GM12878 (cell line): ENCODE measurements at regions not wholly inside any gene's neighbourhood (a gene's known extent, or its start where the extent isn't known, plus 50 kb on each side); places are given as distances from the start of the nearest gene placed in this dataset.

Source experiments
- ATAC-seq: fragments of 200-7000 bp; cut with Tn5 transposase; 3 replicates; pipeline ENCODE4 v1.9.1; 2020; ENCODE audit warnings: mild to moderate bottlenecking, moderate library complexity
- BruUV-seq: library from RNA; stranded (reverse); fragments of 400-500 nt; replicated peaks from 2 replicates; lab custom pipeline; 2021; lab: Mats Ljungman, UMichigan
- CTCF ChIA-PET: fragments of 300-600 bp; sonication (Branson Sonifier 250); formaldehyde crosslinking; extraction: SDS; loops from one replicate; lab custom pipeline; 2021; ENCODE audit warnings: inconsistent platforms; lab: Yijun Ruan, JAX
- POLR2A ChIA-PET: fragments of 350-600 bp; formaldehyde crosslinking; extraction: SDS; loops from one replicate; lab custom pipeline; 2021; ENCODE audit warnings: inconsistent platforms; lab: Charles Lee
- RAD21 ChIA-PET: fragments of 300-600 bp; sonication (Branson Sonifier 250); formaldehyde crosslinking; loops from one replicate; lab custom pipeline; 2023; ENCODE audit warnings: antibody characterized with exemption; ENCODE audit not compliant: unreplicated experiment; lab: Charles Lee
- SMC1A ChIA-PET: fragments of 300-600 bp; sonication (Branson Sonifier 250); formaldehyde crosslinking; loops from one replicate; lab custom pipeline; 2023; ENCODE audit not compliant: unreplicated experiment, uncharacterized antibody; lab: Charles Lee
- DNase-seq: peaks from one replicate; pipeline ENCODE4 v3.0.0-alpha.2; 2011; ENCODE audit warnings: low read depth, low spot score
- FAIRE-seq: peaks from 3 replicates; lab custom pipeline; 2011; peaks lifted over from hg19 to GRCh38; lab: Jason Lieb, UNC
- H2AFZ ChIP-seq: 2 replicates; pipeline ENCODE4 v1.6.0; 2011; ENCODE audit warnings: low read depth, low read length, control low read depth; ENCODE audit not compliant: control insufficient read depth
- H3K27ac ChIP-seq: 2 replicates; pipeline ENCODE4 v1.5.1; 2011; ENCODE audit warnings: control low read depth; ENCODE audit not compliant: control insufficient read depth, insufficient read depth
- H3K27me3 ChIP-seq, 2 experiments: replicated peaks in 1 of 2; 2 replicates each; pipeline versions ENCODE4 v1.6.0 to v1.6.1; 2011; ENCODE audit warnings: low read length in 1 of 2; ENCODE audit not compliant: control insufficient read depth in 2 of 2, insufficient read depth in 2 of 2
- H3K36me3 ChIP-seq, 2 experiments: 2 replicates each; pipeline ENCODE4 v1.5.1; 2011; ENCODE audit warnings: low read length in 1 of 2; ENCODE audit not compliant: control insufficient read depth in 2 of 2, insufficient read depth in 2 of 2
- H3K4me1 ChIP-seq: 2 replicates; pipeline ENCODE4 v1.6.1; 2011; ENCODE audit warnings: mild to moderate bottlenecking, low read length, moderate library complexity, mixed read lengths; ENCODE audit not compliant: control insufficient read depth, insufficient read depth
- H3K4me2 ChIP-seq: 2 replicates; pipeline ENCODE4 v1.6.0; 2011; ENCODE audit warnings: control low read depth; ENCODE audit not compliant: control insufficient read depth, insufficient read depth
- H3K4me3 ChIP-seq: fragments of 200-600 bp; sonication (generic); 2 replicates; pipeline ENCODE4 v1.5.1; 2016
- H3K79me2 ChIP-seq: 2 replicates; pipeline ENCODE4 v1.6.0; 2011; ENCODE audit warnings: low read length; ENCODE audit not compliant: control insufficient read depth, insufficient read depth
- H3K9ac ChIP-seq: 2 replicates; pipeline ENCODE4 v1.8.0; 2011; ENCODE audit warnings: low read length, control low read depth, mixed read lengths; ENCODE audit not compliant: control insufficient read depth, insufficient read depth
- H3K9me3 ChIP-seq: replicated peaks from 3 replicates; pipeline ENCODE4 v1.5.1; 2011; ENCODE audit warnings: mild to moderate bottlenecking, low read length; ENCODE audit not compliant: control insufficient read depth, insufficient read depth
- H4K20me1 ChIP-seq: 2 replicates; pipeline ENCODE4 v1.6.0; 2011; ENCODE audit not compliant: control insufficient read depth, insufficient read depth
- ATF2 ChIP-seq: IDR thresholded peaks from 2 replicates; pipeline ENCODE4 v1.6.1; 2012; ENCODE audit warnings: low read length, inconsistent platforms
- BACH1 ChIP-seq: fragments of 450-650 bp; IDR thresholded peaks from 2 replicates; pipeline ENCODE4 v1.6.1; 2017; ENCODE audit warnings: mild to moderate bottlenecking, borderline replicate concordance
- DPF2 ChIP-seq: fragments of 450-650 bp; IDR thresholded peaks from 2 replicates; pipeline ENCODE4 v1.6.1; 2017; ENCODE audit warnings: mild to moderate bottlenecking
- ETV6 ChIP-seq, 2 experiments: fragments of 450-650 bp in 1 of 2; IDR thresholded peaks in 1 of 2; conservative IDR thresholded peaks in 1 of 2; 2 replicates each; pipeline ENCODE4 v1.6.1; 2014; ENCODE audit warnings: antibody characterized with exemption in 1 of 2, borderline replicate concordance in 1 of 2, low read depth in 1 of 2, mild to moderate bottlenecking in 1 of 2, moderate library complexity in 1 of 2
- FOXM1 ChIP-seq: IDR thresholded peaks from 2 replicates; pipeline ENCODE4 v1.6.1; 2012; ENCODE audit warnings: low read depth, mild to moderate bottlenecking, inconsistent platforms, low read length, moderate library complexity
- IRF4 ChIP-seq: IDR thresholded peaks from 2 replicates; pipeline ENCODE4 v1.6.1; 2011; ENCODE audit warnings: low read depth, low read length
- LARP7 ChIP-seq: fragments of 450-650 bp; IDR thresholded peaks from 2 replicates; pipeline ENCODE4 v1.6.1; 2017; ENCODE audit warnings: mild to moderate bottlenecking
- MYC ChIP-seq: IDR thresholded peaks from 2 replicates; pipeline ENCODE4 v1.6.1; 2011; ENCODE audit warnings: mild to moderate bottlenecking, low read length, moderate library complexity, inconsistent platforms; ENCODE audit not compliant: insufficient read depth, insufficient replicate concordance, insufficient read length, severe bottlenecking
- NBN ChIP-seq: fragments of 450-650 bp; IDR thresholded peaks from 2 replicates; pipeline ENCODE4 v1.6.1; 2016
- NFYA ChIP-seq: IDR thresholded peaks from 2 replicates; pipeline ENCODE4 v1.6.1; 2011; ENCODE audit warnings: low read depth, mild to moderate bottlenecking, low read length, improper control_type of control experiment, borderline replicate concordance
- SMAD5 ChIP-seq: IDR thresholded peaks from 2 replicates; pipeline ENCODE4 v1.6.1; 2016; ENCODE audit warnings: antibody characterized with exemption, low read depth
- SP1 ChIP-seq: IDR thresholded peaks from one replicate; pipeline ENCODE4 v1.6.1; 2011; ENCODE audit warnings: low read depth, low read length
- YBX1 ChIP-seq: fragments of 450-650 bp; IDR thresholded peaks from 2 replicates; pipeline ENCODE4 v1.6.1; 2016; ENCODE audit warnings: antibody characterized with exemption
- ZNF217 ChIP-seq: fragments of 450-650 bp; IDR thresholded peaks from 2 replicates; pipeline ENCODE4 v1.6.1; 2017; ENCODE audit warnings: antibody characterized with exemption, mild to moderate bottlenecking
- WGBS: methylation state at CpG from one replicate; pipeline ENCODE4 v1.1.6; 2016; ENCODE audit warnings: low lambda C conversion rate; ENCODE audit not compliant: insufficient replicate concordance, insufficient coverage; ENCODE audit errors: missing lambda C conversion rate; 5-methylcytosine and 5-hydroxymethylcytosine counted together
- in situ Hi-C: fragments of 300-500 bp; cut with MboI; formaldehyde crosslinking; loops from 9 replicates; pipeline ENCODE4 v1.14.3; 2018; ENCODE audit warnings: mixed read lengths
- intact Hi-C: fragments of 100-400 bp; cut with micrococcal nuclease; formaldehyde crosslinking; loops from one replicate; pipeline ENCODE4 v1.14.2; 2022; ENCODE audit not compliant: unreplicated experiment
- TF ChIP-seq, protein P1 (sequence below): IDR thresholded peaks from 2 replicates; pipeline ENCODE4 v1.6.1; 2012; ENCODE audit warnings: mild to moderate bottlenecking, low read depth, low read length

DNA sequence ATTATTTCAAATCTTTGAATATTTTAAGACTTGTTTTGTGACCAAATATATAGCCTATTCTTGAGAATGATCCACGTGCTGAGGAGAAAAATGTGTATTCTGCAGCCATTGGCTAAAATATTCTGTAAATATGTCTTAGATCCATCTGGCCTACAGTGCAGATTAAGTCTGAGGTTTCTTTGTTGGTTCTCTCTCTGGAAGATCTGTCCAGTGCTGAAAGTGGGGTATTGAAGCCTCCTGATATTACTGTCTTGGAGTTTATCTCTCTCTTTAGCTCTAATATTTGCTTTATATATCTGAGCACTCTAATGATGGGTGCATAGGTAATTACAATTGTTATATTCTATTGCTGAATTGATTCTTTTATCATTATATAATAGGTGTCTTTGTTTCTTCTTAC lies 617.4 kb upstream of the LRFN5 start:
- BruUV-seq = no TSS peak
- H3K9ac ChIP-seq = no peak overlapping the region
- H3K4me1 ChIP-seq = no peaks in the 10 kb centered on the region
- TF ChIP-seq ZNF217 = no peak
- TF ChIP-seq YBX1 = no peak
- TF ChIP-seq, protein P1, sequence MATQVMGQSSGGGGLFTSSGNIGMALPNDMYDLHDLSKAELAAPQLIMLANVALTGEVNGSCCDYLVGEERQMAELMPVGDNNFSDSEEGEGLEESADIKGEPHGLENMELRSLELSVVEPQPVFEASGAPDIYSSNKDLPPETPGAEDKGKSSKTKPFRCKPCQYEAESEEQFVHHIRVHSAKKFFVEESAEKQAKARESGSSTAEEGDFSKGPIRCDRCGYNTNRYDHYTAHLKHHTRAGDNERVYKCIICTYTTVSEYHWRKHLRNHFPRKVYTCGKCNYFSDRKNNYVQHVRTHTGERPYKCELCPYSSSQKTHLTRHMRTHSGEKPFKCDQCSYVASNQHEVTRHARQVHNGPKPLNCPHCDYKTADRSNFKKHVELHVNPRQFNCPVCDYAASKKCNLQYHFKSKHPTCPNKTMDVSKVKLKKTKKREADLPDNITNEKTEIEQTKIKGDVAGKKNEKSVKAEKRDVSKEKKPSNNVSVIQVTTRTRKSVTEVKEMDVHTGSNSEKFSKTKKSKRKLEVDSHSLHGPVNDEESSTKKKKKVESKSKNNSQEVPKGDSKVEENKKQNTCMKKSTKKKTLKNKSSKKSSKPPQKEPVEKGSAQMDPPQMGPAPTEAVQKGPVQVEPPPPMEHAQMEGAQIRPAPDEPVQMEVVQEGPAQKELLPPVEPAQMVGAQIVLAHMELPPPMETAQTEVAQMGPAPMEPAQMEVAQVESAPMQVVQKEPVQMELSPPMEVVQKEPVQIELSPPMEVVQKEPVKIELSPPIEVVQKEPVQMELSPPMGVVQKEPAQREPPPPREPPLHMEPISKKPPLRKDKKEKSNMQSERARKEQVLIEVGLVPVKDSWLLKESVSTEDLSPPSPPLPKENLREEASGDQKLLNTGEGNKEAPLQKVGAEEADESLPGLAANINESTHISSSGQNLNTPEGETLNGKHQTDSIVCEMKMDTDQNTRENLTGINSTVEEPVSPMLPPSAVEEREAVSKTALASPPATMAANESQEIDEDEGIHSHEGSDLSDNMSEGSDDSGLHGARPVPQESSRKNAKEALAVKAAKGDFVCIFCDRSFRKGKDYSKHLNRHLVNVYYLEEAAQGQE = peak; percentile 39; the same call in 1 of the 2 replicates
- no peak for TF ChIP-seq DPF2
- TF ChIP-seq BACH1 = no peak
- TF ChIP-seq SP1 = no peak
- no peaks in the 10 kb centered on the region for H3K9me3 ChIP-seq
- no peak overlapping the region for H3K27ac ChIP-seq
- FAIRE-seq = no peak
- H3K36me3 ChIP-seq = no peaks in the 10 kb centered on the region
- H3K4me2 ChIP-seq = no peak overlapping the region
- no peaks in the 10 kb centered on the region for H4K20me1 ChIP-seq
- no peak for DNase-seq
- no peak for ATAC-seq
- ChIA-PET POLR2A (no interaction called here), SMC1A (no interaction called here), CTCF (no interaction called here), RAD21 (no interaction called here)
- intact Hi-C loops (no loop called here), in situ Hi-C loops (no loop called here)
- H3K4me3 ChIP-seq = no peak overlapping the region
- WGBS = 0% methylated on average over 1 of the region's 1 CpG
- no peaks in the 10 kb centered on the region for H3K79me2 ChIP-seq
- H2AFZ ChIP-seq = no peak overlapping the region
- no peaks in the 10 kb centered on the region for H3K27me3 ChIP-seq

DNA sequence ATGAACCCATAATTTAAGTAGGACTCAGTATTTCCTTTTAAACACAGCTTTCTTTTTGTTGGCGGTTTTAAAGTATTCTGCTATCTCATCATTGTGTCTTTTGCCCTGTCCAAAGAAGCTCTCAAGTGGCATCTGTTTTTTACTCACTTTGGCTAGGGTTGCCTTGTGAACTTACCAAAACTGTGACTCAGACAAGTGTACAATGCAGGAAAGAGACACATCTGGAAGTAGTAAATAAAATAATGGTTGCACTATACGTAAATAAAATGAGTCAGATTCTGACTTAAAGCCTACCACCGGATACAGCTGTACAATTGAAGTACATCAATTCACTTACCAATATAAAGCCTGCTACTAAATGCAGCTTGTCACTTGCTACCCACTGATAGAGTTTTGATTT lies 619.2 kb upstream of the LRFN5 start:
- no TSS peak for BruUV-seq
- 32% methylated on average over 3 of the region's 3 CpGs for WGBS
- no peaks in the 10 kb centered on the region for H3K4me1 ChIP-seq
- no peaks in the 10 kb centered on the region for H3K9me3 ChIP-seq
- no peak overlapping the region for H3K4me2 ChIP-seq
- ATAC-seq = no peak
- intact Hi-C loops = no loop called here
- no peak overlapping the region for H3K4me3 ChIP-seq
- no peak overlapping the region for H2AFZ ChIP-seq
- CTCF ChIA-PET = no interaction called here
- in situ Hi-C loops = no loop called here
- no peaks in the 10 kb centered on the region for H3K79me2 ChIP-seq
- no peak overlapping the region for H3K9ac ChIP-seq
- POLR2A ChIA-PET = no interaction called here
- no peaks in the 10 kb centered on the region for H4K20me1 ChIP-seq
- no peak for DNase-seq
- SMC1A ChIA-PET = no interaction called here
- H3K36me3 ChIP-seq = no peaks in the 10 kb centered on the region
- FAIRE-seq = no peak
- no peak overlapping the region for H3K27ac ChIP-seq
- H3K27me3 ChIP-seq = no peaks in the 10 kb centered on the region
- RAD21 ChIA-PET = no interaction called here
- no peak for TF ChIP-seq NBN
- no peak for TF ChIP-seq ETV6 (conservative IDR thresholded peaks at IDR 0.05 in 1 of 2, IDR thresholded peaks at IDR 0.05 in 1 of 2; ENCODE audit: borderline replicate concordance in 1 of 2, low read depth in 1 of 2)
- no peak for TF ChIP-seq SMAD5
- no peak for TF ChIP-seq LARP7
- TF ChIP-seq SP1 = no peak
- TF ChIP-seq ATF2 = no peak
- no peak for TF ChIP-seq MYC
- no peak for TF ChIP-seq FOXM1
- no peak for TF ChIP-seq NFYA
- TF ChIP-seq IRF4 = no peak
